ENCODE measurements at regions not wholly inside any gene's neighbourhood (a gene's known extent, or its start where the extent isn't known, plus 50 kb on each side); places are given as distances from the start of the nearest gene placed in this dataset.

GRCh38 chr20:52921340-52921739 is 50.8 kb upstream of the TSHZ2 start:
- TF ChIP-seq POLR2A (IDR thresholded peaks at IDR 0.05; ENCODE audit: low read depth) (no peak), EP300 (IDR thresholded peaks at IDR 0.05) (no peak), POLR2AphosphoS5 (IDR thresholded peaks at IDR 0.05) (no peak), CTCF (IDR thresholded peaks at IDR 0.05) (no peak)
- no peak overlapping the region for H3K27ac ChIP-seq (replicated peaks in 1 of 4)
- H3K27me3 ChIP-seq: no peaks in the 10 kb centered on the region
- WGBS: 81% methylated on average over 8 of the region's 8 CpGs
- H3K4me1 ChIP-seq: no peaks in the 10 kb centered on the region
- no peaks in the 10 kb centered on the region for H3K9me3 ChIP-seq
- intact Hi-C loops (cut with DNase I): no loop called here
- no peaks in the 10 kb centered on the region for H3K36me3 ChIP-seq
- H3K4me3 ChIP-seq: no peak overlapping the region
- DNase-seq (ENCODE audit: extremely low spot score): no peak

- 69% methylated on average over 1 of the region's 1 CpG for WGBS
- intact Hi-C loops (cut with DNase I): no loop called here
- Histone ChIP-seq H3K9me3 (peaks cover 0 to 9% (median 0%) of the 10 kb centered on the region in 4 donors), H3K4me1 (no peaks in the 10 kb centered on the region), H3K36me3 (no peaks in the 10 kb centered on the region), H3K27me3 (no peaks in the 10 kb centered on the region), H3K27ac (replicated peaks in 1 of 4) (no peak overlapping the region), H3K4me3 (no peak overlapping the region)
- no peak for TF ChIP-seq POLR2AphosphoS5 (IDR thresholded peaks at IDR 0.05)
- no peak for TF ChIP-seq EP300 (IDR thresholded peaks at IDR 0.05)
- no peak for TF ChIP-seq POLR2A (IDR thresholded peaks at IDR 0.05; ENCODE audit: low read depth)
- no peak for TF ChIP-seq CTCF (IDR thresholded peaks at IDR 0.05)
- DNase-seq (ENCODE audit: extremely low spot score): peak; percentile 26
Observed at GRCh38 chr20:52918311-52918710, 53.8 kb upstream of the TSHZ2 start.

GRCh38 chr20:52915564-52915963 is 56.6 kb upstream of the TSHZ2 start:
- intact Hi-C loops (cut with DNase I): no loop called here

GRCh38 chr20:52914870-52915269 is 57.3 kb upstream of the TSHZ2 start:
- TF ChIP-seq POLR2A (IDR thresholded peaks at IDR 0.05; ENCODE audit: low read depth): no peak
- TF ChIP-seq CTCF (IDR thresholded peaks at IDR 0.05): no peak
- no peak for TF ChIP-seq EP300 (IDR thresholded peaks at IDR 0.05)
- TF ChIP-seq POLR2AphosphoS5 (IDR thresholded peaks at IDR 0.05): no peak
- whole genome bisulfite sequencing: 92% methylated on average over 2 of the region's 2 CpGs
- Histone ChIP-seq H3K9me3 (peaks cover 0 to 9% (median 0%) of the 10 kb centered on the region in 4 donors), H3K4me3 (no peak overlapping the region), H3K27ac (replicated peaks in 1 of 4) (no peak overlapping the region), H3K4me1 (no peaks in the 10 kb centered on the region), H3K36me3 (no peaks in the 10 kb centered on the region), H3K27me3 (no peaks in the 10 kb centered on the region)
- intact Hi-C loops (cut with DNase I): no loop called here
- peak; percentile 39 for DNase-seq (ENCODE audit: extremely low spot score)

More at GRCh38 chr20:52915564-52915963, 56.6 kb upstream of the TSHZ2 start:
- Histone ChIP-seq H3K4me3 (no peak overlapping the region), H3K4me1 (no peaks in the 10 kb centered on the region), H3K9me3 (peaks cover 0 to 9% (median 0%) of the 10 kb centered on the region in 4 donors), H3K27me3 (no peaks in the 10 kb centered on the region), H3K27ac (replicated peaks in 1 of 4) (no peak overlapping the region), H3K36me3 (no peaks in the 10 kb centered on the region)
- no peak for DNase-seq (ENCODE audit: extremely low spot score)
- no peak for TF ChIP-seq EP300 (IDR thresholded peaks at IDR 0.05)
- no peak for TF ChIP-seq POLR2A (IDR thresholded peaks at IDR 0.05; ENCODE audit: low read depth)
- no peak for TF ChIP-seq POLR2AphosphoS5 (IDR thresholded peaks at IDR 0.05)
- TF ChIP-seq CTCF (IDR thresholded peaks at IDR 0.05): no peak
- WGBS: 82% methylated on average over 1 of the region's 1 CpG

Data from esophagus muscularis mucosa (tissue), 4 donors.